ENCODE measurements at regions not wholly inside any gene's neighbourhood (a gene's known extent, or its start where the extent isn't known, plus 50 kb on each side); places are given as distances from the start of the nearest gene placed in this dataset.

DNA sequence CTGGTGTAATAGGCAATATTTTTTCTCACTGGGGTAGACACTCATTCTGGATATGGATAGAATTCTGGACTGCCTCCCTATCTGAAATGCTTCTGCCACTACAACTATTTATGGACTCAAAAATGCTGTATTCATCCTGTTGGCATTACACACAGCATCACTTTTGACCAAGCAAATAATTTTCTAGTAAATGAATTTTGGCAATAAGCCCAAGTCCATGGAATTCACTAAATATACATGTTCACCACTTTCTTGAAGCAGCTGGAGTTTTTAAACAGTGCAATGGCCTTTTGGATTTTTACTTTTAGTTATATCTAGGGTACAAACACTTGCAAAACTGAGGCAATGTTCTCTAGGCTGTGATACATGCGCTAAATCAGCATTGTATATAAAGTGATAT lies 724.9 kb upstream of the EDIL3 start:
- no peak for TF ChIP-seq CTCF (IDR thresholded peaks at IDR 0.05)
- TF ChIP-seq POLR2AphosphoS5 (IDR thresholded peaks at IDR 0.05): no peak
